H1 (cell line): ENCODE measurements at regions not wholly inside any gene's neighbourhood (a gene's known extent, or its start where the extent isn't known, plus 50 kb on each side); places are given as distances from the start of the nearest gene placed in this dataset.
A peak's percentile ranks its signal among the peaks of the same experiment; 100 is the strongest.

ENCODE experiments used
- CTCF ChIA-PET: fragments of 300-600 bp; sonication (Branson Sonifier 250); formaldehyde crosslinking; loops from one replicate; lab custom pipeline; 2021; ENCODE audit not compliant: partially characterized antibody; lab: Charles Lee
- POLR2A ChIA-PET: fragments of 300-600 bp; sonication (Branson Sonifier 250); formaldehyde crosslinking; loops from one replicate; lab custom pipeline; 2021; ENCODE audit warnings: inconsistent platforms; ENCODE audit not compliant: partially characterized antibody; lab: Charles Lee
- DNase-seq, 2 experiments: peaks; one replicate each; pipeline versions ENCODE4 v3.0.0 to v3.0.0-alpha.2; 2010 to 2022; ENCODE audit warnings: low spot score in 2 of 2, low read depth in 1 of 2, mixed read lengths in 1 of 2
- FAIRE-seq: peaks from 2 replicates; lab custom pipeline; 2011; peaks lifted over from hg19 to GRCh38; lab: Jason Lieb, UNC
- H2AFZ ChIP-seq: 2 replicates; pipeline ENCODE4 v1.8.1; 2012; ENCODE audit warnings: low read length, inconsistent platforms
- H2AK5ac ChIP-seq: 2 replicates; pipeline ENCODE4 v1.6.1; 2013; ENCODE audit warnings: low read depth, low read length
- H2BK120ac ChIP-seq: replicated peaks from 2 replicates; pipeline ENCODE3; 2013; ENCODE audit warnings: low read depth, low read length, inconsistent platforms
- H2BK12ac ChIP-seq: 2 replicates; pipeline ENCODE4 v1.6.1; 2013; ENCODE audit warnings: low read depth, low read length
- H2BK15ac ChIP-seq: 2 replicates; pipeline ENCODE4 v1.6.1; 2013; ENCODE audit warnings: low read length
- H2BK20ac ChIP-seq: 2 replicates; pipeline ENCODE4 v1.6.1; 2013; ENCODE audit warnings: low read length
- H2BK5ac ChIP-seq: 2 replicates; pipeline ENCODE4 v1.6.1; 2013; ENCODE audit warnings: low read depth, low read length
- H3K14ac ChIP-seq: 2 replicates; pipeline ENCODE4 v1.6.1; 2013; ENCODE audit warnings: inconsistent platforms; ENCODE audit not compliant: insufficient read length
- H3K18ac ChIP-seq: 2 replicates; pipeline ENCODE4 v1.6.1; 2013; ENCODE audit warnings: low read length; ENCODE audit errors: extremely low read depth
- H3K23ac ChIP-seq: 2 replicates; pipeline ENCODE4 v1.6.1; 2013; ENCODE audit warnings: inconsistent platforms; ENCODE audit not compliant: insufficient read length
- H3K23me2 ChIP-seq: 2 replicates; pipeline ENCODE4 v1.6.1; 2013; ENCODE audit warnings: low read depth, low read length
- H3K27ac ChIP-seq: 2 replicates; pipeline ENCODE4 v1.6.1; 2011; ENCODE audit warnings: low read depth, low read length, inconsistent platforms
- H3K27me3 ChIP-seq, 4 experiments: replicated peaks in 1 of 4; 1 replicate in 1 of 4; 2 replicates in 3 of 4; pipeline versions ENCODE4 v1.6.1 to v1.8.1; 2011 to 2013; ENCODE audit warnings: low read length in 3 of 4, mild to moderate bottlenecking in 3 of 4, inconsistent platforms in 2 of 4, mixed read lengths in 2 of 4, moderate library complexity in 1 of 4; ENCODE audit not compliant: control insufficient read depth in 3 of 4, insufficient read depth in 3 of 4; ENCODE audit errors: extremely low read depth in 1 of 4
- H3K36me3 ChIP-seq, 4 experiments: 2 replicates each; pipeline versions ENCODE4 v1.6.1 to v1.8.1; 2011 to 2013; ENCODE audit warnings: mild to moderate bottlenecking in 4 of 4, low read length in 3 of 4, moderate library complexity in 2 of 4, control low read depth in 1 of 4, inconsistent platforms in 1 of 4; ENCODE audit not compliant: insufficient read depth in 4 of 4, control insufficient read depth in 2 of 4
- H3K4ac ChIP-seq: replicated peaks from 2 replicates; pipeline ENCODE3; 2013; ENCODE audit warnings: low read length, low read depth, mixed read lengths, inconsistent platforms; ENCODE audit not compliant: insufficient read length
- H3K4me1 ChIP-seq, 4 experiments: replicated peaks in 1 of 4; 1 replicate in 1 of 4; 2 replicates in 3 of 4; pipeline versions ENCODE4 v1.6.1 to v1.8.1; 2011 to 2013; ENCODE audit warnings: low read length in 3 of 4, inconsistent platforms in 2 of 4, mixed read lengths in 1 of 4; ENCODE audit not compliant: insufficient read depth in 4 of 4, control insufficient read depth in 3 of 4
- H3K4me2 ChIP-seq, 2 experiments: 2 replicates each; pipeline versions ENCODE4 v1.6.1 to v1.8.1; 2011 to 2013; ENCODE audit warnings: low read depth in 2 of 2, low read length in 2 of 2, control low read depth in 1 of 2, inconsistent platforms in 1 of 2, mild to moderate bottlenecking in 1 of 2; ENCODE audit not compliant: insufficient read depth in 1 of 2
- H3K4me3 ChIP-seq, 4 experiments: fragments of 200-600, 300-600 bp in 1 of 4; sonication (generic), shearing (Covaris generic), sonication (Bioruptor Twin) in 1 of 4; 2 replicates each; pipeline versions ENCODE4 v1.5.1 to v1.8.1; 2011 to 2016; ENCODE audit warnings: low read length in 4 of 4, low read depth in 3 of 4, control low read depth in 2 of 4, inconsistent platforms in 2 of 4, mild to moderate bottlenecking in 2 of 4, mixed read lengths in 1 of 4, moderate library complexity in 1 of 4; ENCODE audit not compliant: insufficient read depth in 2 of 4; ENCODE audit errors: extremely low read depth in 1 of 4
- H3K56ac ChIP-seq: replicated peaks from 2 replicates; pipeline ENCODE3; 2013; ENCODE audit warnings: low read depth, mild to moderate bottlenecking, mixed read lengths, low read length, inconsistent platforms; ENCODE audit not compliant: insufficient read length
- H3K79me1 ChIP-seq: 2 replicates; pipeline ENCODE4 v1.6.1; 2013; ENCODE audit warnings: low read depth, low read length, control low read depth
- H3K79me2 ChIP-seq, 2 experiments: 2 replicates each; pipeline versions ENCODE4 v1.6.1 to v1.8.1; 2012 to 2013; ENCODE audit warnings: low read length in 2 of 2, mild to moderate bottlenecking in 2 of 2, inconsistent platforms in 1 of 2; ENCODE audit not compliant: insufficient read depth in 2 of 2, control insufficient read depth in 1 of 2
- H3K9ac ChIP-seq, 4 experiments: replicated peaks in 1 of 4; 1 replicate in 1 of 4; 2 replicates in 3 of 4; pipeline versions ENCODE4 v1.6.1 to v1.8.1; 2011 to 2013; ENCODE audit warnings: low read depth in 3 of 4, low read length in 3 of 4, control low read depth in 2 of 4, mild to moderate bottlenecking in 2 of 4, moderate library complexity in 2 of 4, inconsistent platforms in 1 of 4; ENCODE audit errors: extremely low read depth in 1 of 4
- H3K9me3 ChIP-seq, 2 experiments: 2 replicates each; pipeline versions ENCODE4 v1.6.1 to v1.8.1; 2012 to 2013; ENCODE audit warnings: mild to moderate bottlenecking in 2 of 2, moderate library complexity in 2 of 2, control low read depth in 1 of 2, inconsistent platforms in 1 of 2, low read depth in 1 of 2, low read length in 1 of 2, mixed read lengths in 1 of 2; ENCODE audit not compliant: insufficient read depth in 2 of 2
- H4K20me1 ChIP-seq, 2 experiments: replicated peaks in 1 of 2; 2 replicates each; pipeline versions ENCODE3 to v1.8.1; 2011 to 2013; ENCODE audit warnings: inconsistent platforms in 2 of 2, low read length in 2 of 2, mild to moderate bottlenecking in 1 of 2; ENCODE audit not compliant: insufficient read depth in 2 of 2, control insufficient read depth in 1 of 2
- H4K5ac ChIP-seq: 2 replicates; pipeline ENCODE4 v1.6.1; 2013; ENCODE audit warnings: low read length, low read depth, mixed read lengths, inconsistent platforms; ENCODE audit not compliant: insufficient read length
- H4K8ac ChIP-seq: 2 replicates; pipeline ENCODE4 v1.8.0; 2013; ENCODE audit warnings: mild to moderate bottlenecking, moderate library complexity, low read length, inconsistent platforms; ENCODE audit not compliant: insufficient read depth; ENCODE audit errors: extremely low read depth
- H4K91ac ChIP-seq: replicated peaks from 2 replicates; pipeline ENCODE3; 2013; ENCODE audit warnings: low read length, mixed read lengths, inconsistent platforms; ENCODE audit not compliant: insufficient read length
- EP300 ChIP-seq, 2 experiments: IDR thresholded peaks; 1 replicate in 1 of 2; 2 replicates in 1 of 2; pipeline ENCODE4 v1.6.1; 2011 to 2012; ENCODE audit warnings: low read depth in 2 of 2, low read length in 2 of 2, mild to moderate bottlenecking in 2 of 2, borderline replicate concordance in 1 of 2, inconsistent platforms in 1 of 2, moderate library complexity in 1 of 2
- FOSL1 ChIP-seq: IDR thresholded peaks from 2 replicates; pipeline ENCODE4 v1.6.1; 2011; ENCODE audit warnings: mild to moderate bottlenecking, low read depth, low read length, moderate library complexity; ENCODE audit not compliant: insufficient read depth
- GTF2F1 ChIP-seq: IDR thresholded peaks from 2 replicates; pipeline ENCODE4 v1.6.1; 2012; ENCODE audit warnings: low read depth, low read length, improper control_type of control experiment, borderline replicate concordance
- HDAC2 ChIP-seq, 2 experiments: fragments of 300-600 bp in 1 of 2; sonication (generic) in 1 of 2; IDR thresholded peaks; 2 replicates each; pipeline ENCODE4 v1.6.1; 2011 to 2012; ENCODE audit warnings: low read depth in 2 of 2, low read length in 2 of 2, mild to moderate bottlenecking in 2 of 2, moderate library complexity in 2 of 2, borderline replicate concordance in 1 of 2, inconsistent platforms in 1 of 2
- HDAC6 ChIP-seq: IDR thresholded peaks from one replicate; pipeline ENCODE4 v1.7.1; 2012; ENCODE audit warnings: low read depth, mild to moderate bottlenecking, inconsistent platforms, low read length, moderate library complexity
- JUND ChIP-seq: IDR thresholded peaks from 2 replicates; pipeline ENCODE4 v1.6.1; 2011; ENCODE audit warnings: mild to moderate bottlenecking, improper control_type of control experiment, low read length
- NANOG ChIP-seq: IDR thresholded peaks from 2 replicates; pipeline ENCODE4 v1.6.1; 2011; ENCODE audit warnings: low read length, low read depth, mild to moderate bottlenecking, inconsistent platforms; ENCODE audit not compliant: insufficient read depth, poor library complexity, severe bottlenecking
- WGBS, 2 experiments: shearing (Covaris generic) in 1 of 2; methylation state at CpG; one replicate each; pipeline versions ENCODE4 v1.1.6 to v1.1.7; 2013 to 2015; ENCODE audit warnings: low lambda C conversion rate in 2 of 2, mixed read lengths in 2 of 2, inconsistent platforms in 1 of 2, low coverage in 1 of 2, missing lambda C conversion rate in 1 of 2; ENCODE audit not compliant: insufficient replicate concordance in 2 of 2, insufficient coverage in 1 of 2, insufficient read length in 1 of 2; ENCODE audit errors: extremely low coverage in 1 of 2, missing lambda C conversion rate in 1 of 2; 5-methylcytosine and 5-hydroxymethylcytosine counted together

DNA sequence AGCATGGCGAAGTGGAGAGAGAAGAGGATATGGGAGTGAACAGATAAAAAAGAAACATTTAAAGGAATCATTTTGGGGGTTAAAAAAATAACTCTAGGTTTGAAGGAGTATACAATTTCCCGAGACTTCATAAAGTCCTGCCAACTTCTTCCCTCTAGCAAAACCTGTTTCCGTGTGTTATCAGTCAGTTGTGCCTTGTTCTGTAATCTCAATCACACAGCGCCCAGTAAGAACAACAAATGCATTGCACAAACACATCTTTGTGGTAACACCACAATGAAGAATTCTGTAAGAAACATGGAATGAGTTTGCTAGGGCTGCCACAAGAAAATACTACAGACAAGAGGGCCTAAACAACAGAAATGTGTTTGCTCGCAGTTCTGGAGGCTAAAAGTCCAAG lies 144.7 kb upstream of the FUT8 start:
- H2BK5ac ChIP-seq = no peak overlapping the region
- no peak overlapping the region for H3K27ac ChIP-seq
- no peak overlapping the region for H3K4ac ChIP-seq
- no peak overlapping the region for H3K23ac ChIP-seq
- 93% methylated on average over 5 of the region's 5 CpGs; no CpG with 5 or more reads in 1 of the 2 experiments for WGBS, 2 experiments
- H2AK5ac ChIP-seq = no peak overlapping the region
- H3K9ac ChIP-seq = no peak overlapping the region
- no peaks in the 10 kb centered on the region for H3K79me2 ChIP-seq
- no peak overlapping the region for H3K18ac ChIP-seq
- H3K14ac ChIP-seq = no peak overlapping the region
- no peaks in the 10 kb centered on the region for H3K27me3 ChIP-seq
- FAIRE-seq (no peak), DNase-seq (no peak)
- TF ChIP-seq JUND (no peak), EP300 (IDR thresholded peaks at IDR 0.05; ENCODE audit: borderline replicate concordance in 1 of 2, low read depth in 2 of 2, low read length in 2 of 2) (no peak), HDAC2 (IDR thresholded peaks at IDR 0.05; ENCODE audit: borderline replicate concordance in 1 of 2, low read depth in 2 of 2, low read length in 2 of 2) (no peak), FOSL1 (no peak), HDAC6 (no peak), NANOG (no peak), GTF2F1 (no peak)
- H3K79me1 ChIP-seq = no peaks in the 10 kb centered on the region; the same call in 1 of the 2 replicates
- POLR2A ChIA-PET = interaction anchor here (0.6 kb wide), 1 partner anchor 397 kb away, joined by 3 read pairs; no protein-coding TSS in a partner anchor
- H4K8ac ChIP-seq = no peak overlapping the region
- H4K91ac ChIP-seq = no peak overlapping the region
- H3K56ac ChIP-seq = no peak overlapping the region
- H3K4me2 ChIP-seq = no peak overlapping the region
- no peak overlapping the region for H4K5ac ChIP-seq
- no peak overlapping the region for H2BK12ac ChIP-seq
- no peak overlapping the region for H2BK20ac ChIP-seq
- H2BK120ac ChIP-seq = no peak overlapping the region
- H3K36me3 ChIP-seq = no peaks in the 10 kb centered on the region
- H3K9me3 ChIP-seq = no peaks in the 10 kb centered on the region
- H3K4me1 ChIP-seq = no peaks in the 10 kb centered on the region
- H2BK15ac ChIP-seq = no peak overlapping the region
- no peak overlapping the region for H3K4me3 ChIP-seq
- CTCF ChIA-PET = interaction anchor here (0.6 to 1.1 kb wide), 2 partner anchors 9 to 12 kb away, joined by 3 read pairs; no protein-coding TSS in a partner anchor
- no peaks in the 10 kb centered on the region for H4K20me1 ChIP-seq
- no peaks in the 10 kb centered on the region for H3K23me2 ChIP-seq
- 0 out of 2 replicates have a peak overlapping the region, but pooled peaks have one; percentile 3 for H2AFZ ChIP-seq
